Stimulated activated CD4-positive, alpha-beta T cell treated with anti-CD3 and anti-CD28 coated beads, TNF-alpha, amount 100 ng/mL, for 48 hours (primary cell): ENCODE measurements at regions not wholly inside any gene's neighbourhood (a gene's known extent, or its start where the extent isn't known, plus 50 kb on each side); places are given as distances from the start of the nearest gene placed in this dataset.

Experiments
- DNase-seq, 3 donors: peaks; one replicate each; pipeline ENCODE4 v3.0.0-alpha.2; 2020; ENCODE audit warnings: low read depth in 3 of 3

DNA sequence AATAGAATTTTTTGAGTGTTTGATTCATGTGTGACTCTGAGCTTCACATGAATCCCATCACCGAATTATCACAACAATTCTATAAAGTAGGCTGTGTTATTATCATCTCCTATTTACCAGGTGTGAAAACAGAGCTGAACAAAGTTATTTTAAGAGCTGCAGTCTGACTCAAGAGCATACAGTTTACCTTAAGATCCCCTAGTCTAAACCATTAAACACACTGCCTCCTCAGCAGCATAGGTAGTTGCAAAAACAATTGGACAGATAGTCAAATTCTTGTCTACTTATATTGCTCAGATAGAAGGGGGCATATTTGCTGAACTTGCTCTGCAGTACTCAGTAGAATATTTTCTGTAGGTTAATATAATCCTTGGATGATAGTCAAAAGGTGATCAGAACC lies 219.8 kb upstream of the ATP2B1 start:
- no peak for DNase-seq

DNA sequence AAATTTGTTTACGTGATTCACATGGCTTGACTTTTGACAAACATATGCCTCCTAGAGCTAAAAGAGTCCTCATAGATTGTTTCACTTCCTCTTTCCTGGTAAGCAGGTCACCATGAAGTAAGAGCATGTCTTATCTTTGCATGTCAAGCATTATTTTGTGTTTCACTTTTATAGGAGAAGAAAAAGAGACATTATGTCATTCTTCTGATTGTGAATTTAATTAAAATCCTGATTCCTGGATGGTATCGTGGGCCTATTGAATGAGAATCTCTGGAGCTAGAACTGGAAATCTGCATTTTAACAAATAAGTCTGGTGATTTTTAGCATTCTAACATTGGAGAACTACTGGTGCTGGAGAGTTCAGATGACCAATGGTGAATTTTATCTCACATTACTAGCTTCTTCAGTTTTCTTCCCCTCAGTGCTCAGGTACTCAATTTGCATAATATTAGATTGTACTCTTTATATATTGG lies 218.6 kb upstream of the ATP2B1 start:
- DNase-seq, result no peak

GRCh38 chr12:89924191-89924590 lies 215.6 kb upstream of the ATP2B1 start:
- DNase-seq, result no peak

DNA sequence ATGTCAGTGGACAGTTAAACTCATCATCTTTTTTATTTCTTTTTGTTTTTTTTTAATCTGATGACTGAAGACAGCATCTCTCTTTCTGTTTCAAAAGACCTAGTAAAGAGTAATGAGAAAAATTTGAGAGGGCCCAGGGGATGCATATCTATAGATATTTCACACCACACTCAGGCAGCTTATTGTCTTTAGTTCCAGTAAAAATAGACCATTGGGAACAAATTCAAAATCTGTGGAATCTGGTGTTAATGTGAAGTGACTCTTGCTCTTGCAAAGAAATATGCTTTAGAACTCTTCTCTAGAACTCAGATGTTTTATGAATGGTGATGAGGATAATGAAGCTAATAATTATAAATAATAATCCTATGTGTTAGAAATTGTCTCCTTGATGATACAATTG lies 214.5 kb upstream of the ATP2B1 start:
- no peak for DNase-seq

GRCh38 chr12:89920866-89921265 lies 212.2 kb upstream of the ATP2B1 start:
- no peak for DNase-seq

- DNase-seq, result no peak
These were observed 210.7 kb upstream of the ATP2B1 start for GRCh38 chr12:89919241-89919906.

DNA sequence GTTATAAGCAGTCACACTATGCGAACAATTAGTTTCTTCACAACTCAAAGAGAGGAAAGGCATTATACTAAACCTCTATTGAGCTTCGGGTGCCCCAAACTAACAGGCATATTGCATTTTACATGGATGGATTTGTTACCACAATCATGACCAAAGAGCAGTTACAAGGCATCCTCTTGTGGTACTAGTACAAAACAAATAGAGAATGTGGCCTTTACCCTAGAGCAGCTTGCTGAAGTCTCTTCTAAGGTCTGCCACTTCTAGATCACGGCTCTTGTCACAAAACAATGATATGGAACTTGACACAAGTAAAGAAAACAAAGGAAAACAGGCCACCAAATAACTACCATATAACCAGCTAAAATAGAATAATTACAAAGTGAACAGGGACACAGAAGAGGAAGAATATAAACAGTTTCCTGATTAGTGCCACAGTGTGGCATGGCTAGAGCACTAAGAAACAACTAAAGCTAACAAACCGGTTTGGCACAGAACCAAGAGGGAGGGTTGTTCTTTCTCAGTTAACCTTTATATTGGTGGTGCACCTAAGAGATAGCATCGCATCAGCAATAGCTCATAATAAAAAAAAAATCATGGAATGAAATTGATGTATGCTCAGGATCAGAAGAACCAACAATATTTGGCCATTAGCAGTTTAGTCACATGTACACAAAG lies 209.7 kb upstream of the ATP2B1 start:
- DNase-seq, result no peak

GRCh38 chr12:89909753-89910152 lies 201.1 kb upstream of the ATP2B1 start:
- DNase-seq, result no peak

DNA sequence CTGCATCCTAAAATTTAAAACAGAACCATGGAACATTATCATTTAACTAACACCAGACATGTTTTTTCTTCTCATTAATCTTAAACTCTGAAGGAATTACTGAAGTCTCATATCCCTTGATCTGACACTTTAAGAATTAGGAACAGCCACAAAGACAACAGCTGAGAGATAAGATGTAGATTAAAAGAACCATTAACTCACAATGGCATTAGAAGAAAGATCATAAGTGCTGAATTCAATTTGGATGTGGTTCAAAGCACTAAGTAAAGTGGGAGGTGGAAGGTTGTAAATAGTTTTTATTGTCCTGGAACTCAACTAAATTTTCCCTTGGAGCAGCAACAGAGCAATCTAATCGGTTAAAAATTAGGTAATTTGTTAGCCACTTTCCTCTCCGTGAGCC lies 199.0 kb upstream of the ATP2B1 start:
- DNase-seq, result no peak

GRCh38 chr12:89906824-89907223 lies 198.2 kb upstream of the ATP2B1 start:
- DNase-seq, result no peak

GRCh38 chr12:89906178-89906577 lies 197.5 kb upstream of the ATP2B1 start:
- DNase-seq, result no peak

DNA sequence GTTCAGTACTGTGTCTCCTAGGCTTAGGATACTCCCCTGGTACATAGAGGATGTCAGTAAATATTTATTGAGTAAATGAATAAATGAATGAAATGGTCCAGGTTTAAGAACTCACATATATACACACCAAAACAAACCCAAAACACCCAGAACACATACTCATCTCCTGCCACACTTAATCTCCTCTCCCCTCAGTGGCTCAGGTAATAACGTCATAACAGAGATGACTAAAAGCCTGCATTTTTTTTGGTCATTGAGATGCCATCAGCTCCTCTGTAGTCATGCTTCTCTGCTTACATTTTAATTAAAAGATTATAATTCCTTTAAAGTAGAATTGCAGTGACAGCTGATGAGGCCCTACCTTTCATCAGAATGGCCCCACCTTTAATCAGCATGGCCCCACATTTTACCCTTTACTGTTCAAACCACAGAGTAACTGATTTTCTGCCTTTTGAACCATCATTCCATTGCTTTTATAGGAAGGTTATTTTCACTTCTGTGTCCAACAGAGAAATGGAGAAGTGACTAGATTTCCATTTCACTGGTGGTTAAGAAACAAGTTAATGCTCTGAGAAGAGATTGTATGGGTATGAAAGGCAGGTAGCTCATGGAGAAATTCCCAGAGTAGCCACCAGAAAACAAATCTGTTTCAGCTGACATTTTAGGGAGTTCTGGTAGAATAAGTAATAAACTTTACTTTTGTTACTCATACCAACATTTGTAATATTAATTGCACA lies 193.4 kb upstream of the ATP2B1 start:
- DNase-seq, result no peak

- DNase-seq, result no peak
These were observed 192.7 kb upstream of the ATP2B1 start for GRCh38 chr12:89901319-89901718.

GRCh38 chr12:89899651-89900050 lies 191.0 kb upstream of the ATP2B1 start:
- no peak for DNase-seq

DNA sequence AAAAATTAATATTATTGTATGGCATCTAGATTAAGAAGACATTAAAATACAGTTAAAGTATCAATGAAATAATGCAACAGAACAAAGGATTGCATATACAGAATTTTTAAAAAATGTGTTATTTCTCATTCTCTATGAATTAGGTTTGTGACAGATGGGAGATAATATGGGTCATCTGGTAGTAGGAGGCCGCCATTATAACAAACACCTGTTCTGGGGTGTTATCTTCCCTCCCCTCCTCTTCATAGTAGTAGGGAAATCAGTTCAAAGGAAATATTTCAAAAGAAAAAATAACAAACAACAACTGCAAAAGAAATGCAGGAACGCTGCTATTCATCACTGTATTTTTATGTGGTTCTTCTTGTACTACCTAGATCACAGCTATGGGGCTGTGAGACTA lies 187.0 kb upstream of the ATP2B1 start:
- no peak for DNase-seq

GRCh38 chr12:89895101-89895500 lies 186.5 kb upstream of the ATP2B1 start:
- no peak for DNase-seq

DNA sequence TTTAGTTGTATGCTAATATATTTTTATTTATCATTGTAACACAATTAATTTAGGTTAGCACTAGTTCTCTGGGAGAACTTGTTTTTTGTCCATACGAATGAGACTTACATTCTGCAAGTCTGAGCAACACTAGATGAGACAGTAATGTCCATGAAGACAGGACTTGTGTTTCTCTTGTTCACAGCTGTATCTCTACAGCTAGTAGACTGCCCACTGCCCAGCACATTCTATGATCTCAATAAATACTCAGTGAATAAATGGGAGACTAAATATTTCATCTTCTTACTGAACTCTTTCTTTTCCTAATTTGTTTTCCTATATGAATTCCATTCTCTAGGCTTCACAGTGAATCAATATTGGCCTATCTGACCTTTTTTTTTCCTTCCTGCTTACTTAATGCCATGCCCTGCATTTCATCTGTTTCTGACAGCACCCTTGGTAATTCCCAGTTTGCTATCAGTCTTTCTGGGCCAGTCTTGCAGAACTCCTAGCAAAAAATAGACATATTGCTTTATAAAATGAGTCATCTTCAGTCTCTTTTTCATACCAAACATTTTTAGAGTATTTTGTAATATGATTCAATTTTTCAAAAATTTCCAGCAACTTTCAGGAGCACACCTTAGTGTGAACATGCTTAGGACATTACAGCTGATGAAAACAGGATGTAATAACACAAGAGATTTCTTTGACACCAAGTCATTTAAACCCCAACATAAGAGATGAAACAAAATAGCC lies 185.5 kb upstream of the ATP2B1 start:
- DNase-seq, result no peak

DNA sequence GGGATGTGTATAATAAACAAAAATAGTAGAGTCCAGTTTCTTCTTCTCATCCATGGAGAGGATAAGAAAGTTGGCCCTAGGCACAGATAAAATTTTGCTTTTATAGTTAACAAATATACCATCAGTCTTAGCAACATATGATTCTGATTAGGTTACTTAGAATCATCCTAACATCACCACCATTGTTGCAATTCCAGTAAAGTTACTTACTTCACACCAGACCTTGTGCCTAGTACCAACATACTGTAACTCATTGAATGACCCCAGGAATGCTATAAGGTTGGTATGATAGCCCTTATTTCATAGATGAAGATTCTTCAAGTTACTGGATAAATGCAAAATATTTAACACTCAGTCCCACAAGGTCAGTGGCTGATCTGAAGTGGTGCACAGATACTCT lies 183.8 kb upstream of the ATP2B1 start:
- no peak for DNase-seq

DNA sequence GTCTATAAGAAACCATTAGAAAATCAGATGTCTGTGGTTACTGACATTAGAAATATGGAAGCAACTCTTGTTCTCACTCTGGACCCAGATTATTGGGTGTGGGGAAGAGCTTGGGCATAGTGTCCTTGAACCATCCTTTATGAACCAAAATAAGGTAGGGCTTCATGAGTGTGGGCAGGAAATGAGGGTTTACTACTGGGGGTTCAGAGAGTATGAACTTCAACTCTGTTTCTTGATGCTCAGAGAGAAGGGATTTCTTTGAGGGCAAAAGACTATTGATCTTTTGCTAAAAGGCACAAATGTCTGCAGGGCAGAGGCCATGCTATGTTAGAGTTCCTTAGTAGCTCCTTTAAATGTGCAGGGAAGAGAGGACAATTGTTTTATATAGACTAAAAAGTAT lies 183.3 kb upstream of the ATP2B1 start:
- no peak for DNase-seq

DNA sequence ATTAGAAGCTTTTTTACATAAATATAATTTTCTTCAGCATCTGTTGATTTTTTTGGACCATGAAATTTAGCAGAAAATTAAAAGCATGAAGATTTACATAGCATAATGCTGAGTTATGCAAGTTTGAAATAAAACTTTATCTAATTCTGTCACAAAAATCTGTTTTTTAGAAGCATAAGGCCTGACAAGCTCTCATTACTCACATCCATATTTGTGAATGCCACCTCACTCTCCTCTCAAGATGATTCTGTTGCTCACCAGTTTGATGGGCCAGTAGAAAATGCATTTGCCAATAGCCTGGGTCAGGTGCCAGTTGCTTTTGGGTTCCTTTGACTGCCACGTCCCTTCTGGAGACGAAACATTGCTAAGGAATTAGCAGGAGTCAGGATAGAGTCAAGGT lies 181.5 kb upstream of the ATP2B1 start:
- no peak for DNase-seq

GRCh38 chr12:89889062-89889461 lies 180.4 kb upstream of the ATP2B1 start:
- DNase-seq, result no peak

- no peak for DNase-seq
These were observed 176.3 kb upstream of the ATP2B1 start for GRCh38 chr12:89884952-89885351.
